Ammon's horn (tissue), 1 donor: ENCODE measurements at regions not wholly inside any gene's neighbourhood (a gene's known extent, or its start where the extent isn't known, plus 50 kb on each side); places are given as distances from the start of the nearest gene placed in this dataset.

Experiments
- DNase-seq: peaks from one replicate; pipeline ENCODE4 v3.0.0-alpha.2; 2016; ENCODE audit warnings: low spot score

GRCh38 chr3:11089931-11090330 is 64.4 kb upstream of the HRH1 start:
- no peak for DNase-seq

- DNase-seq, result no peak
Observed at GRCh38 chr3:11090551-11090950, 63.7 kb upstream of the HRH1 start.

- no peak for DNase-seq
Observed at GRCh38 chr3:11091088-11091590, 63.2 kb upstream of the HRH1 start.

GRCh38 chr3:11091791-11092190 is 62.5 kb upstream of the HRH1 start:
- DNase-seq, result no peak

GRCh38 chr3:11093823-11094340 is 60.4 kb upstream of the HRH1 start:
- DNase-seq, result no peak

- no peak for DNase-seq
Observed at GRCh38 chr3:11095932-11096265, 58.4 kb upstream of the HRH1 start.

GRCh38 chr3:11096266-11097139 is 57.8 kb upstream of the HRH1 start:
- DNase-seq, result peak; percentile 63

GRCh38 chr3:11099306-11099705 is 55.0 kb upstream of the HRH1 start:
- DNase-seq, result no peak
